ENCODE measurements at regions not wholly inside any gene's neighbourhood (a gene's known extent, or its start where the extent isn't known, plus 50 kb on each side); places are given as distances from the start of the nearest gene placed in this dataset.

GRCh38 chr5:56410696-56411095, 177.6 kb upstream of the ANKRD55 start:
- TF ChIP-seq CTCF (IDR thresholded peaks at IDR 0.05), result no peak
- no peaks in the 10 kb centered on the region for H3K27me3 ChIP-seq
- H3K4me1 ChIP-seq, result peaks cover 0 to 19% of the 10 kb centered on the region in 2 donors
- no peak overlapping the region for H3K4me3 ChIP-seq
- no peaks in the 10 kb centered on the region for H3K36me3 ChIP-seq
- no peak overlapping the region for H3K27ac ChIP-seq
- DNase-seq (ENCODE audit: low spot score), result no peak
- no peaks in the 10 kb centered on the region for H3K9me3 ChIP-seq

GRCh38 chr5:56409331-56410190, 176.4 kb upstream of the ANKRD55 start:
- Histone ChIP-seq H3K36me3 (no peaks in the 10 kb centered on the region), H3K27ac (no peak overlapping the region), H3K27me3 (no peaks in the 10 kb centered on the region), H3K9me3 (no peaks in the 10 kb centered on the region), H3K4me3 (no peak overlapping the region), H3K4me1 (peaks cover 0 to 14% of the 10 kb centered on the region in 2 donors)
- TF ChIP-seq CTCF (IDR thresholded peaks at IDR 0.05), result no peak
- no peak for DNase-seq (ENCODE audit: low spot score)

- Histone ChIP-seq H3K4me1 (peaks cover 0 to 12% of the 10 kb centered on the region in 2 donors), H3K27me3 (no peaks in the 10 kb centered on the region), H3K27ac (no peak overlapping the region), H3K9me3 (no peaks in the 10 kb centered on the region), H3K4me3 (no peak overlapping the region), H3K36me3 (no peaks in the 10 kb centered on the region)
- no peak for TF ChIP-seq CTCF (IDR thresholded peaks at IDR 0.05)
- DNase-seq (ENCODE audit: low spot score), result no peak
Measured at GRCh38 chr5:56406838-56407237, 173.7 kb upstream of the ANKRD55 start.

GRCh38 chr5:56406221-56406620, 173.1 kb upstream of the ANKRD55 start:
- DNase-seq (ENCODE audit: low spot score), result no peak
- H3K36me3 ChIP-seq, result no peaks in the 10 kb centered on the region
- no peak overlapping the region for H3K4me3 ChIP-seq
- H3K27me3 ChIP-seq, result no peaks in the 10 kb centered on the region
- no peak overlapping the region for H3K27ac ChIP-seq
- TF ChIP-seq CTCF (IDR thresholded peaks at IDR 0.05), result no peak
- peaks cover 0 to 12% of the 10 kb centered on the region in 2 donors for H3K4me1 ChIP-seq
- H3K9me3 ChIP-seq, result no peaks in the 10 kb centered on the region

- Histone ChIP-seq H3K27me3 (no peaks in the 10 kb centered on the region), H3K27ac (no peak overlapping the region), H3K4me1 (peaks cover 0 to 12% of the 10 kb centered on the region in 2 donors), H3K9me3 (no peaks in the 10 kb centered on the region), H3K4me3 (no peak overlapping the region), H3K36me3 (no peaks in the 10 kb centered on the region)
- TF ChIP-seq CTCF (IDR thresholded peaks at IDR 0.05), result no peak
- no peak for DNase-seq (ENCODE audit: low spot score)
Measured at GRCh38 chr5:56405116-56405908, 172.2 kb upstream of the ANKRD55 start.

All from right atrium auricular region (tissue), 2 donors.